ENCODE measurements at regions not wholly inside any gene's neighbourhood (a gene's known extent, or its start where the extent isn't known, plus 50 kb on each side); places are given as distances from the start of the nearest gene placed in this dataset.

GRCh38 chr5:173762045-173762444 is 126.1 kb upstream of the CPEB4 start:
- no peak for TF ChIP-seq CTCF (IDR thresholded peaks at IDR 0.05; ENCODE audit: extremely low read depth, insufficient read depth, missing control alignments)
- in situ Hi-C loops (cut with MboI; ENCODE audit: low pct_unique_long_range_greater_than_20kb, low sequenced_read_pairs, unreplicated experiment): no loop called here
- DNase-seq (ENCODE audit: low spot score): no peak

- in situ Hi-C loops (cut with MboI; ENCODE audit: low pct_unique_long_range_greater_than_20kb, low sequenced_read_pairs, unreplicated experiment): no loop called here
- no peak for DNase-seq (ENCODE audit: low spot score)
Observed at GRCh38 chr5:173762930-173763329, 125.2 kb upstream of the CPEB4 start.

GRCh38 chr5:173763410-173763809 is 124.7 kb upstream of the CPEB4 start:
- in situ Hi-C loops (cut with MboI; ENCODE audit: low pct_unique_long_range_greater_than_20kb, low sequenced_read_pairs, unreplicated experiment): no loop called here
- no peak for DNase-seq (ENCODE audit: low spot score)
- TF ChIP-seq CTCF (IDR thresholded peaks at IDR 0.05; ENCODE audit: extremely low read depth, insufficient read depth, missing control alignments): no peak

More at GRCh38 chr5:173762930-173763329, 125.2 kb upstream of the CPEB4 start:
- no peak for TF ChIP-seq CTCF (IDR thresholded peaks at IDR 0.05; ENCODE audit: extremely low read depth, insufficient read depth, missing control alignments)

GRCh38 chr5:173764332-173765028 is 123.7 kb upstream of the CPEB4 start:
- TF ChIP-seq CTCF (IDR thresholded peaks at IDR 0.05; ENCODE audit: extremely low read depth, insufficient read depth, missing control alignments): no peak
- in situ Hi-C loops (cut with MboI; ENCODE audit: low pct_unique_long_range_greater_than_20kb, low sequenced_read_pairs, unreplicated experiment): no loop called here
- DNase-seq (ENCODE audit: low spot score): no peak

GRCh38 chr5:173765029-173765644 is 123.0 kb upstream of the CPEB4 start:
- TF ChIP-seq CTCF (IDR thresholded peaks at IDR 0.05; ENCODE audit: extremely low read depth, insufficient read depth, missing control alignments): no peak
- no peak for DNase-seq (ENCODE audit: low spot score)
- in situ Hi-C loops (cut with MboI; ENCODE audit: low pct_unique_long_range_greater_than_20kb, low sequenced_read_pairs, unreplicated experiment): no loop called here

- in situ Hi-C loops (cut with MboI; ENCODE audit: low pct_unique_long_range_greater_than_20kb, low sequenced_read_pairs, unreplicated experiment): no loop called here
- DNase-seq (ENCODE audit: low spot score): no peak
- no peak for TF ChIP-seq CTCF (IDR thresholded peaks at IDR 0.05; ENCODE audit: extremely low read depth, insufficient read depth, missing control alignments)
Observed at GRCh38 chr5:173765661-173766060, 122.5 kb upstream of the CPEB4 start.
